ENCODE measurements at regions not wholly inside any gene's neighbourhood (a gene's known extent, or its start where the extent isn't known, plus 50 kb on each side); places are given as distances from the start of the nearest gene placed in this dataset.
A peak's percentile ranks its signal among the peaks of the same experiment; 100 is the strongest.

GRCh38 chr6:132020138-132020581 lies 69.0 kb upstream of the CCN2 start:
- H3T11ph ChIP-seq (ENCODE audit: low read length): no peak overlapping the region
- no peaks in the 10 kb centered on the region; a peak in 1 of 5 replicates for H3K9me3 Mint-ChIP-seq
- no peak overlapping the region for H3K4ac ChIP-seq (ENCODE audit: low read depth, low read length)
- peak overlapping the region in 1 of 3 experiments; percentile 40; a peak in 2 of 7 replicates for H3K27ac Mint-ChIP-seq
- no peak overlapping the region for H4K91ac ChIP-seq (ENCODE audit: insufficient read length, low read depth, low read length)
- H3K27ac ChIP-seq (ENCODE audit: insufficient read length, low read depth, low read length): no peak overlapping the region
- no peaks in the 10 kb centered on the region for H3K27me3 Mint-ChIP-seq (ENCODE audit: low read depth)
- H3K9me3 ChIP-seq (ENCODE audit: control insufficient read depth, low read depth, low read length): no peaks in the 10 kb centered on the region
- H2AFZ ChIP-seq (ENCODE audit: low read length): no peak overlapping the region
- no peaks in the 10 kb centered on the region for H3K79me1 ChIP-seq (ENCODE audit: insufficient read depth, low read depth, low read length, poor library complexity, severe bottlenecking)
- H3K4me1 Mint-ChIP-seq: peaks cover 8 to 17% of the 10 kb centered on the region in 2 experiments
- no CpG with 5 or more reads among the region's 6 CpGs for WGBS (ENCODE audit: extremely low coverage, insufficient read length, low lambda C conversion rate)
- no peak overlapping the region for H3K18ac ChIP-seq (ENCODE audit: insufficient read length, low read depth, low read length)
- H2BK15ac ChIP-seq (ENCODE audit: low read depth, low read length): no peak overlapping the region
- no peak overlapping the region for H2BK120ac ChIP-seq (ENCODE audit: low read depth, low read length, poor library complexity, severe bottlenecking)
- H3K36me3 Mint-ChIP-seq (ENCODE audit: insufficient read depth in 1 of 3, low read depth in 3 of 3): no peaks in the 10 kb centered on the region
- H3K14ac ChIP-seq (ENCODE audit: insufficient read depth, low read length): no peak overlapping the region
- no peak for TF ChIP-seq CTCF (conservative IDR thresholded peaks at IDR 0.05)
- no peak overlapping the region for H4K5ac ChIP-seq (ENCODE audit: insufficient read length, low read depth, low read length)
- no peak overlapping the region for H2BK5ac ChIP-seq (ENCODE audit: insufficient read length, low read length)
- no peak overlapping the region for H3K4me3 Mint-ChIP-seq
- H4K20me1 ChIP-seq (ENCODE audit: control insufficient read depth, insufficient read depth, insufficient read length): no peaks in the 10 kb centered on the region
- no peak overlapping the region for H4K8ac ChIP-seq (replicated peaks; ENCODE audit: insufficient read length, low read depth, low read length)
- H3K4me2 ChIP-seq (ENCODE audit: insufficient read depth, insufficient read length, low read length): no peak overlapping the region
- H3K23ac ChIP-seq (ENCODE audit: insufficient read length, low read depth, low read length): no peak overlapping the region
- H3K27me3 ChIP-seq (ENCODE audit: insufficient read depth, low read length): no peaks in the 10 kb centered on the region
- DNase-seq: no peak
- H2AK5ac ChIP-seq (ENCODE audit: insufficient read length, low read length): no peak overlapping the region
- no peaks in the 10 kb centered on the region for H3K79me2 ChIP-seq (ENCODE audit: insufficient read depth, low read length)
- no peak overlapping the region for H2BK12ac ChIP-seq (ENCODE audit: insufficient read length, low read depth, low read length)
- H3K4me1 ChIP-seq (ENCODE audit: insufficient read depth, low read length): no peaks in the 10 kb centered on the region; the same call in 1 of the 2 replicates
- H3K56ac ChIP-seq (ENCODE audit: insufficient read length, low read depth, low read length): no peak overlapping the region
- H2BK20ac ChIP-seq (ENCODE audit: low read depth, low read length, poor library complexity, severe bottlenecking): no peak overlapping the region
- no peaks in the 10 kb centered on the region for H3K23me2 ChIP-seq (ENCODE audit: insufficient read length, low read depth, low read length, poor library complexity, severe bottlenecking)
- no peak overlapping the region for H3K9ac ChIP-seq (ENCODE audit: extremely low read depth, insufficient read length, low read length)
